Middle frontal gyrus (tissue), 1 donor: ENCODE measurements at regions not wholly inside any gene's neighbourhood (a gene's known extent, or its start where the extent isn't known, plus 50 kb on each side); places are given as distances from the start of the nearest gene placed in this dataset.

Experiments used
- DNase-seq: peaks from one replicate; pipeline ENCODE4 v3.0.0-alpha.2; 2015; ENCODE audit warnings: low spot score; ENCODE audit errors: extremely low spot score

GRCh38 chr2:147711031-147711430, 133.8 kb upstream of the ACVR2A start:
- no peak for DNase-seq

GRCh38 chr2:147709655-147710054, 135.2 kb upstream of the ACVR2A start:
- no peak for DNase-seq

GRCh38 chr2:147703171-147703570, 141.7 kb upstream of the ACVR2A start:
- DNase-seq: no peak

- DNase-seq: no peak
Measured at GRCh38 chr2:147698166-147698565, 146.7 kb upstream of the ACVR2A start.

GRCh38 chr2:147696426-147696825, 148.4 kb upstream of the ACVR2A start:
- no peak for DNase-seq

GRCh38 chr2:147689220-147689909, 155.5 kb upstream of the ACVR2A start:
- DNase-seq: no peak

GRCh38 chr2:147688242-147688641, 156.6 kb upstream of the ACVR2A start:
- no peak for DNase-seq

- DNase-seq: no peak
Measured at GRCh38 chr2:147686365-147686764, 158.5 kb upstream of the ACVR2A start.

- DNase-seq: no peak
Measured at GRCh38 chr2:147684903-147685302, 159.9 kb upstream of the ACVR2A start.

- DNase-seq: no peak
Measured at GRCh38 chr2:147683380-147683779, 161.4 kb upstream of the ACVR2A start.

GRCh38 chr2:147681093-147681492, 163.7 kb upstream of the ACVR2A start:
- DNase-seq: no peak

GRCh38 chr2:147679955-147680531, 164.8 kb upstream of the ACVR2A start:
- DNase-seq: no peak

GRCh38 chr2:147679191-147679954, 165.5 kb upstream of the ACVR2A start:
- no peak for DNase-seq

- no peak for DNase-seq
Measured at GRCh38 chr2:147665105-147665504, 179.7 kb upstream of the ACVR2A start.

- no peak for DNase-seq
Measured at GRCh38 chr2:147663962-147664361, 180.9 kb upstream of the ACVR2A start.

- DNase-seq: no peak
Measured at GRCh38 chr2:147663153-147663961, 181.5 kb upstream of the ACVR2A start.

- DNase-seq: no peak
Measured at GRCh38 chr2:147662221-147662620, 182.6 kb upstream of the ACVR2A start.

GRCh38 chr2:147660680-147661079, 184.1 kb upstream of the ACVR2A start:
- DNase-seq: no peak

GRCh38 chr2:147659051-147659450, 185.8 kb upstream of the ACVR2A start:
- no peak for DNase-seq

- no peak for DNase-seq
Measured at GRCh38 chr2:147657086-147658000, 187.5 kb upstream of the ACVR2A start.

GRCh38 chr2:147649998-147650397, 194.8 kb upstream of the ACVR2A start:
- no peak for DNase-seq
